ENCODE measurements at regions not wholly inside any gene's neighbourhood (a gene's known extent, or its start where the extent isn't known, plus 50 kb on each side); places are given as distances from the start of the nearest gene placed in this dataset.

- H3K4me3 ChIP-seq (ENCODE audit: low read length) = no peak overlapping the region
- whole genome bisulfite sequencing (ENCODE audit: insufficient coverage) = no CpG with 5 or more reads among the region's 1 CpG
- no peak overlapping the region for H3K27ac ChIP-seq (ENCODE audit: low read length)
- DNase-seq = no peak
- no peaks in the 10 kb centered on the region for H3K27me3 ChIP-seq (ENCODE audit: control insufficient read depth, insufficient read depth, low read length)
- H3K9me3 ChIP-seq (replicated peaks; ENCODE audit: control insufficient read depth, low read depth, low read length) = peaks cover 5% of the 10 kb centered on the region
- H3K36me3 ChIP-seq (ENCODE audit: control insufficient read depth, insufficient read depth, low read length) = no peaks in the 10 kb centered on the region
- no peaks in the 10 kb centered on the region for H3K4me1 ChIP-seq (ENCODE audit: control insufficient read depth, insufficient read depth, low read length)
Measured at GRCh38 chr3:78186404-78186803, 1146.5 kb downstream of the ROBO2 start.

- no peak overlapping the region for H3K4me3 ChIP-seq (ENCODE audit: low read length)
- no peak overlapping the region for H3K27ac ChIP-seq (ENCODE audit: low read length)
- no peaks in the 10 kb centered on the region for H3K4me1 ChIP-seq (ENCODE audit: control insufficient read depth, insufficient read depth, low read length)
- WGBS (ENCODE audit: insufficient coverage) = no CpG with 5 or more reads among the region's 2 CpGs
- H3K27me3 ChIP-seq (ENCODE audit: control insufficient read depth, insufficient read depth, low read length) = no peaks in the 10 kb centered on the region
- no peaks in the 10 kb centered on the region for H3K36me3 ChIP-seq (ENCODE audit: control insufficient read depth, insufficient read depth, low read length)
- DNase-seq = peak; percentile 4
- H3K9me3 ChIP-seq (replicated peaks; ENCODE audit: control insufficient read depth, low read depth, low read length) = no peaks in the 10 kb centered on the region
Measured at GRCh38 chr3:78201091-78201490, 1161.2 kb downstream of the ROBO2 start.

- Histone ChIP-seq H3K9me3 (replicated peaks; ENCODE audit: control insufficient read depth, low read depth, low read length) (no peaks in the 10 kb centered on the region), H3K27me3 (ENCODE audit: control insufficient read depth, insufficient read depth, low read length) (no peaks in the 10 kb centered on the region), H3K27ac (ENCODE audit: low read length) (no peak overlapping the region), H3K4me3 (ENCODE audit: low read length) (no peak overlapping the region), H3K36me3 (ENCODE audit: control insufficient read depth, insufficient read depth, low read length) (no peaks in the 10 kb centered on the region), H3K4me1 (ENCODE audit: control insufficient read depth, insufficient read depth, low read length) (no peaks in the 10 kb centered on the region)
- no CpG with 5 or more reads among the region's 5 CpGs for WGBS (ENCODE audit: insufficient coverage)
- peak; percentile 7 for DNase-seq
Measured at GRCh38 chr3:78204977-78205376, 1165.1 kb downstream of the ROBO2 start.

GRCh38 chr3:78221300-78221699 is 1181.4 kb downstream of the ROBO2 start:
- DNase-seq = no peak
- no peak overlapping the region for H3K4me3 ChIP-seq (ENCODE audit: low read length)
- no CpG with 5 or more reads among the region's 2 CpGs for WGBS (ENCODE audit: insufficient coverage)

GRCh38 chr3:78221796-78222195 is 1181.9 kb downstream of the ROBO2 start:
- Histone ChIP-seq H3K9me3 (replicated peaks; ENCODE audit: control insufficient read depth, low read depth, low read length) (no peaks in the 10 kb centered on the region), H3K36me3 (ENCODE audit: control insufficient read depth, insufficient read depth, low read length) (no peaks in the 10 kb centered on the region), H3K4me1 (ENCODE audit: control insufficient read depth, insufficient read depth, low read length) (no peaks in the 10 kb centered on the region), H3K27me3 (ENCODE audit: control insufficient read depth, insufficient read depth, low read length) (no peaks in the 10 kb centered on the region), H3K4me3 (ENCODE audit: low read length) (no peak overlapping the region), H3K27ac (ENCODE audit: low read length) (no peak overlapping the region)
- no peak for DNase-seq

More at GRCh38 chr3:78221300-78221699, 1181.4 kb downstream of the ROBO2 start:
- H3K9me3 ChIP-seq (replicated peaks; ENCODE audit: control insufficient read depth, low read depth, low read length) = no peaks in the 10 kb centered on the region
- no peak overlapping the region for H3K27ac ChIP-seq (ENCODE audit: low read length)
- no peaks in the 10 kb centered on the region for H3K27me3 ChIP-seq (ENCODE audit: control insufficient read depth, insufficient read depth, low read length)
- no peaks in the 10 kb centered on the region for H3K4me1 ChIP-seq (ENCODE audit: control insufficient read depth, insufficient read depth, low read length)
- H3K36me3 ChIP-seq (ENCODE audit: control insufficient read depth, insufficient read depth, low read length) = no peaks in the 10 kb centered on the region

GRCh38 chr3:78235841-78236240 is 1195.9 kb downstream of the ROBO2 start:
- Histone ChIP-seq H3K9me3 (replicated peaks; ENCODE audit: control insufficient read depth, low read depth, low read length) (peaks cover under 1% of the 10 kb centered on the region), H3K4me3 (ENCODE audit: low read length) (no peak overlapping the region), H3K36me3 (ENCODE audit: control insufficient read depth, insufficient read depth, low read length) (no peaks in the 10 kb centered on the region), H3K27me3 (ENCODE audit: control insufficient read depth, insufficient read depth, low read length) (no peaks in the 10 kb centered on the region), H3K4me1 (ENCODE audit: control insufficient read depth, insufficient read depth, low read length) (peaks cover 3% of the 10 kb centered on the region), H3K27ac (ENCODE audit: low read length) (no peak overlapping the region)
- DNase-seq = no peak

GRCh38 chr3:78238811-78239210 is 1198.9 kb downstream of the ROBO2 start:
- H3K27ac ChIP-seq (ENCODE audit: low read length) = no peak overlapping the region
- no CpG with 5 or more reads among the region's 5 CpGs for WGBS (ENCODE audit: insufficient coverage)
- no peak overlapping the region for H3K4me3 ChIP-seq (ENCODE audit: low read length)
- peaks cover 2% of the 10 kb centered on the region for H3K9me3 ChIP-seq (replicated peaks; ENCODE audit: control insufficient read depth, low read depth, low read length)
- H3K36me3 ChIP-seq (ENCODE audit: control insufficient read depth, insufficient read depth, low read length) = no peaks in the 10 kb centered on the region
- no peaks in the 10 kb centered on the region for H3K27me3 ChIP-seq (ENCODE audit: control insufficient read depth, insufficient read depth, low read length)
- DNase-seq = no peak
- peaks cover 3% of the 10 kb centered on the region for H3K4me1 ChIP-seq (ENCODE audit: control insufficient read depth, insufficient read depth, low read length)

GRCh38 chr3:78242724-78243123 is 1202.8 kb downstream of the ROBO2 start:
- H3K4me3 ChIP-seq (ENCODE audit: low read length) = no peak overlapping the region
- peaks cover 11% of the 10 kb centered on the region for H3K9me3 ChIP-seq (replicated peaks; ENCODE audit: control insufficient read depth, low read depth, low read length)
- no peak overlapping the region for H3K27ac ChIP-seq (ENCODE audit: low read length)
- H3K27me3 ChIP-seq (ENCODE audit: control insufficient read depth, insufficient read depth, low read length) = no peaks in the 10 kb centered on the region
- no CpG with 5 or more reads among the region's 3 CpGs for WGBS (ENCODE audit: insufficient coverage)
- no peaks in the 10 kb centered on the region for H3K36me3 ChIP-seq (ENCODE audit: control insufficient read depth, insufficient read depth, low read length)
- no peak for DNase-seq
- H3K4me1 ChIP-seq (ENCODE audit: control insufficient read depth, insufficient read depth, low read length) = peaks cover 3% of the 10 kb centered on the region

- no peaks in the 10 kb centered on the region for H3K27me3 ChIP-seq (ENCODE audit: control insufficient read depth, insufficient read depth, low read length)
- H3K4me3 ChIP-seq (ENCODE audit: low read length) = no peak overlapping the region
- no peak overlapping the region for H3K27ac ChIP-seq (ENCODE audit: low read length)
- peaks cover 11% of the 10 kb centered on the region for H3K9me3 ChIP-seq (replicated peaks; ENCODE audit: control insufficient read depth, low read depth, low read length)
- H3K4me1 ChIP-seq (ENCODE audit: control insufficient read depth, insufficient read depth, low read length) = no peaks in the 10 kb centered on the region
- H3K36me3 ChIP-seq (ENCODE audit: control insufficient read depth, insufficient read depth, low read length) = no peaks in the 10 kb centered on the region
- no CpG with 5 or more reads among the region's 2 CpGs for WGBS (ENCODE audit: insufficient coverage)
- no peak for DNase-seq
Measured at GRCh38 chr3:78244136-78244535, 1204.2 kb downstream of the ROBO2 start.

- peak; percentile 18 for DNase-seq
- WGBS (ENCODE audit: insufficient coverage) = 10% methylated on average over 3 of the region's 3 CpGs
- H3K4me1 ChIP-seq (ENCODE audit: control insufficient read depth, insufficient read depth, low read length) = no peaks in the 10 kb centered on the region
Measured at GRCh38 chr3:78249294-78249693, 1209.4 kb downstream of the ROBO2 start.

GRCh38 chr3:78253860-78254259 is 1214.0 kb downstream of the ROBO2 start:
- H3K27me3 ChIP-seq (ENCODE audit: control insufficient read depth, insufficient read depth, low read length) = no peaks in the 10 kb centered on the region
- no CpG with 5 or more reads among the region's 3 CpGs for WGBS (ENCODE audit: insufficient coverage)
- no peak for DNase-seq
- no peak overlapping the region for H3K4me3 ChIP-seq (ENCODE audit: low read length)
- no peaks in the 10 kb centered on the region for H3K4me1 ChIP-seq (ENCODE audit: control insufficient read depth, insufficient read depth, low read length)
- H3K27ac ChIP-seq (ENCODE audit: low read length) = no peak overlapping the region
- no peaks in the 10 kb centered on the region for H3K9me3 ChIP-seq (replicated peaks; ENCODE audit: control insufficient read depth, low read depth, low read length)
- no peaks in the 10 kb centered on the region for H3K36me3 ChIP-seq (ENCODE audit: control insufficient read depth, insufficient read depth, low read length)

More at GRCh38 chr3:78249294-78249693, 1209.4 kb downstream of the ROBO2 start:
- Histone ChIP-seq H3K27me3 (ENCODE audit: control insufficient read depth, insufficient read depth, low read length) (no peaks in the 10 kb centered on the region), H3K4me3 (ENCODE audit: low read length) (no peak overlapping the region), H3K27ac (ENCODE audit: low read length) (no peak overlapping the region), H3K9me3 (replicated peaks; ENCODE audit: control insufficient read depth, low read depth, low read length) (peaks cover 9% of the 10 kb centered on the region), H3K36me3 (ENCODE audit: control insufficient read depth, insufficient read depth, low read length) (no peaks in the 10 kb centered on the region)

Data from muscle of leg (tissue), 3 donors.